ENCODE measurements at regions not wholly inside any gene's neighbourhood (a gene's known extent, or its start where the extent isn't known, plus 50 kb on each side); places are given as distances from the start of the nearest gene placed in this dataset.
A peak's percentile ranks its signal among the peaks of the same experiment; 100 is the strongest.

- DNase-seq, result no peak
Observed at GRCh38 chr4:157655096-157655809, 434.7 kb downstream of the GRIA2 start.

- DNase-seq, result no peak
Observed at GRCh38 chr4:157643257-157643656, 422.7 kb downstream of the GRIA2 start.

GRCh38 chr4:157634057-157634456, 413.5 kb downstream of the GRIA2 start:
- DNase-seq, result no peak

- DNase-seq, result no peak
Observed at GRCh38 chr4:157616741-157617472, 396.4 kb downstream of the GRIA2 start.

GRCh38 chr4:157607996-157608395, 387.5 kb downstream of the GRIA2 start:
- no peak for DNase-seq

GRCh38 chr4:157600583-157600982, 380.1 kb downstream of the GRIA2 start:
- DNase-seq, result no peak

GRCh38 chr4:157591245-157591644, 370.7 kb downstream of the GRIA2 start:
- DNase-seq, result no peak

GRCh38 chr4:157590679-157591078, 370.2 kb downstream of the GRIA2 start:
- DNase-seq, result no peak

GRCh38 chr4:157587681-157588423, 367.3 kb downstream of the GRIA2 start:
- DNase-seq, result no peak

- no peak for DNase-seq
Observed at GRCh38 chr4:157582141-157582540, 361.6 kb downstream of the GRIA2 start.

GRCh38 chr4:157576671-157577217, 356.2 kb downstream of the GRIA2 start:
- DNase-seq, result no peak

- no peak for DNase-seq
Observed at GRCh38 chr4:157575339-157575738, 354.8 kb downstream of the GRIA2 start.

GRCh38 chr4:157574606-157575005, 354.1 kb downstream of the GRIA2 start:
- no peak for DNase-seq

GRCh38 chr4:157572951-157573350, 352.4 kb downstream of the GRIA2 start:
- no peak for DNase-seq

GRCh38 chr4:157572284-157572683, 351.8 kb downstream of the GRIA2 start:
- no peak for DNase-seq

GRCh38 chr4:157564771-157565170, 344.2 kb downstream of the GRIA2 start:
- DNase-seq, result no peak

GRCh38 chr4:157564218-157564617, 343.7 kb downstream of the GRIA2 start:
- no peak for DNase-seq

- DNase-seq, result no peak
Observed at GRCh38 chr4:157558016-157558415, 337.5 kb downstream of the GRIA2 start.

GRCh38 chr4:157550028-157550427, 329.5 kb downstream of the GRIA2 start:
- DNase-seq, result no peak

- DNase-seq, result no peak
Observed at GRCh38 chr4:157527954-157528353, 307.4 kb downstream of the GRIA2 start.

GRCh38 chr4:157521906-157522305, 301.4 kb downstream of the GRIA2 start:
- no peak for DNase-seq

GRCh38 chr4:157514711-157515110, 294.2 kb downstream of the GRIA2 start:
- DNase-seq, result peak; percentile 39

GRCh38 chr4:157509341-157509740, 288.8 kb downstream of the GRIA2 start:
- DNase-seq, result no peak

GRCh38 chr4:157502656-157503055, 282.1 kb downstream of the GRIA2 start:
- no peak for DNase-seq
